K562 (cell line): ENCODE measurements at regions not wholly inside any gene's neighbourhood (a gene's known extent, or its start where the extent isn't known, plus 50 kb on each side); places are given as distances from the start of the nearest gene placed in this dataset.

ENCODE experiments used
- ATAC-seq: fragments of 200-7000 bp; cut with Tn5 transposase; 3 replicates; pipeline ENCODE4 v1.9.1; 2020; ENCODE audit warnings: moderate library complexity
- BruUV-seq: library from RNA; stranded (reverse); fragments of 400-500 nt; replicated peaks from 2 replicates; lab custom pipeline; 2021; lab: Mats Ljungman, UMichigan
- CTCF ChIA-PET: fragments of 300-600 bp; formaldehyde crosslinking; extraction: SDS; loops from one replicate; lab custom pipeline; 2021; ENCODE audit warnings: low intra/inter-chr PET ratio; lab: Yijun Ruan, JAX
- POLR2A ChIA-PET: fragments of 300-600, 350-650 bp; sonication (Branson Sonifier 250); formaldehyde crosslinking; extraction: SDS; loops from one replicate; lab custom pipeline; 2021; ENCODE audit warnings: antibody characterized with exemption, inconsistent platforms; lab: Yijun Ruan, JAX
- DNase-seq, 4 experiments: peaks; one replicate each; pipeline versions ENCODE4 v3.0.0 to v3.0.0-alpha.2; 2011 to 2018; ENCODE audit warnings: low spot score in 3 of 4, mixed read lengths in 3 of 4; ENCODE audit errors: extremely low read depth in 1 of 4
- FAIRE-seq: peaks from 2 replicates; lab custom pipeline; 2011; peaks lifted over from hg19 to GRCh38; lab: Jason Lieb, UNC
- H2AFZ ChIP-seq: 2 replicates; pipeline ENCODE4 v1.6.0; 2011; ENCODE audit warnings: low read depth, low read length, control low read depth, inconsistent platforms
- H3K27ac ChIP-seq: fragments of 200-600 bp; 3 replicates; pipeline ENCODE4 v1.8.0; 2011; ENCODE audit warnings: low read depth, mild to moderate bottlenecking, control low read depth, inconsistent platforms, low read length, moderate library complexity, mixed read lengths; ENCODE audit errors: extremely low read depth
- H3K27me3 ChIP-seq, 2 experiments: fragments of 300-600 bp in 1 of 2; 2 replicates in 1 of 2; 3 replicates in 1 of 2; pipeline versions ENCODE4 v1.6.0 to v1.8.0; 2011; ENCODE audit warnings: inconsistent platforms in 2 of 2, low read length in 2 of 2, mild to moderate bottlenecking in 1 of 2, mixed read lengths in 1 of 2, moderate library complexity in 1 of 2; ENCODE audit not compliant: control insufficient read depth in 2 of 2, insufficient read depth in 2 of 2
- H3K36me3 ChIP-seq: fragments of 300-600 bp; 3 replicates; pipeline ENCODE4 v1.8.0; 2011; ENCODE audit warnings: mild to moderate bottlenecking, low read length, inconsistent platforms; ENCODE audit not compliant: control insufficient read depth, insufficient read depth
- H3K4me1 ChIP-seq, 2 experiments: fragments of 200-600 bp in 1 of 2; replicated peaks in 1 of 2; 2 replicates in 1 of 2; 3 replicates in 1 of 2; pipeline versions ENCODE4 v1.5.1 to v1.8.0; 2011; ENCODE audit warnings: inconsistent platforms in 2 of 2, low read length in 2 of 2, mild to moderate bottlenecking in 1 of 2, mixed read lengths in 1 of 2, moderate library complexity in 1 of 2; ENCODE audit not compliant: control insufficient read depth in 2 of 2, insufficient read depth in 2 of 2
- H3K4me2 ChIP-seq: 2 replicates; pipeline ENCODE4 v1.6.1; 2011; ENCODE audit warnings: low read length, control low read depth, inconsistent platforms, mixed read lengths; ENCODE audit not compliant: insufficient read depth
- H3K4me3 ChIP-seq: fragments of 200-600 bp; sonication (generic), shearing (Covaris generic); 2 replicates; pipeline ENCODE4 v1.5.1; 2016; ENCODE audit warnings: control low read depth, inconsistent platforms
- H3K79me2 ChIP-seq: fragments of 200-600 bp; 3 replicates; pipeline ENCODE4 v1.8.0; 2011; ENCODE audit warnings: low read length, inconsistent platforms; ENCODE audit not compliant: control insufficient read depth, insufficient read depth
- H3K9ac ChIP-seq, 2 experiments: 2 replicates each; pipeline versions ENCODE4 v1.6.0 to v1.6.1; 2011; ENCODE audit warnings: low read depth in 2 of 2, low read length in 2 of 2, control low read depth in 1 of 2, inconsistent platforms in 1 of 2, mild to moderate bottlenecking in 1 of 2, mixed read lengths in 1 of 2; ENCODE audit not compliant: insufficient read depth in 1 of 2
- H3K9me1 ChIP-seq: one replicate; pipeline ENCODE4 v1.6.0; 2011; ENCODE audit warnings: inconsistent platforms, mild to moderate bottlenecking, low read length, moderate library complexity; ENCODE audit not compliant: control insufficient read depth, insufficient read depth
- H3K9me3 ChIP-seq: replicated peaks from 2 replicates; pipeline ENCODE4 v1.5.1; 2011; ENCODE audit warnings: low read depth, low read length, inconsistent platforms; ENCODE audit not compliant: control insufficient read depth, insufficient read depth
- H4K20me1 ChIP-seq: replicated peaks from 2 replicates; pipeline ENCODE4 v1.6.1; 2011; ENCODE audit warnings: low read length, inconsistent platforms, mixed read lengths; ENCODE audit not compliant: control insufficient read depth, insufficient read depth
- CBX1 ChIP-seq: sonication (generic); IDR thresholded peaks from 2 replicates; pipeline ENCODE4 v1.6.1; 2016; ENCODE audit warnings: antibody characterized with exemption, low read depth, mild to moderate bottlenecking
- CHD7 ChIP-seq: fragments of 200-600 bp; sonication (generic); IDR thresholded peaks from one replicate; pipeline ENCODE4 v1.6.1; 2012; ENCODE audit warnings: mild to moderate bottlenecking, low read depth, low read length, inconsistent platforms
- DIDO1 ChIP-seq: fragments of 450-650 bp; IDR thresholded peaks from 2 replicates; pipeline ENCODE4 v1.6.1; 2016; ENCODE audit warnings: low read depth, missing biosample characterization, missing genetic modification characterization
- FOXA3 ChIP-seq, 2 experiments: fragments of 450-650 bp in 1 of 2; sonication (generic) in 1 of 2; formaldehyde crosslinking; IDR thresholded peaks in 1 of 2; conservative IDR thresholded peaks in 1 of 2; 2 replicates each; pipeline versions ENCODE4 v1.4.0 to v1.8.0; 2020 to 2022; ENCODE audit warnings: mild to moderate bottlenecking in 2 of 2, missing genetic modification reagents in 1 of 2
- NFIC ChIP-seq: fragments of 450-650 bp; IDR thresholded peaks from 2 replicates; pipeline ENCODE4 v1.6.1; 2017; ENCODE audit warnings: mild to moderate bottlenecking, inconsistent platforms
- PYGO2 ChIP-seq: fragments of 450-650 bp; IDR thresholded peaks from 2 replicates; pipeline ENCODE4 v1.6.1; 2016; ENCODE audit warnings: mild to moderate bottlenecking, missing genetic modification characterization, moderate library complexity, missing compliant biosample characterization
- SMARCA4 ChIP-seq: fragments of 450-650 bp; IDR thresholded peaks from 2 replicates; pipeline ENCODE4 v1.6.1; 2016
- TCF7 ChIP-seq: sonication (generic); IDR thresholded peaks from 2 replicates; pipeline ENCODE4 v1.6.1; 2016; ENCODE audit warnings: antibody characterized with exemption, borderline replicate concordance
- TFAM ChIP-seq: fragments of 250-450 bp; sonication (Bioruptor Pico); conservative IDR thresholded peaks from 2 replicates; pipeline ENCODE4 v1.5.0; 2021; ENCODE audit warnings: mild to moderate bottlenecking, moderate library complexity
- ZNF12 ChIP-seq: sonication (generic); formaldehyde crosslinking; IDR thresholded peaks from 2 replicates; pipeline ENCODE4 v1.4.0; 2020; ENCODE audit warnings: mild to moderate bottlenecking, missing genetic modification reagents
- ZNF24 ChIP-seq: fragments of 450-650 bp; IDR thresholded peaks from 2 replicates; pipeline ENCODE4 v1.6.1; 2016
- ZNF766 ChIP-seq: fragments of 200-800 bp; sonication (Bioruptor generic); conservative IDR thresholded peaks from 2 replicates; pipeline ENCODE4 v1.6.1; 2016; ENCODE audit warnings: missing genetic modification characterization, missing compliant biosample characterization
- WGBS: fragments of 100-300 bp; shearing (Covaris generic); methylation state at CpG from one replicate; pipeline ENCODE4 v1.1.6; 2016; ENCODE audit warnings: low coverage, mixed read lengths; ENCODE audit not compliant: insufficient coverage; ENCODE audit errors: missing lambda C conversion rate; 5-methylcytosine and 5-hydroxymethylcytosine counted together
- in situ Hi-C: fragments of 300-500 bp; cut with MboI; formaldehyde crosslinking; loops from 4 replicates; pipeline ENCODE4 v1.15.0; 2018; ENCODE audit warnings: inconsistent platforms, mixed read lengths
- intact Hi-C: fragments of 100-400 bp; cut with micrococcal nuclease; formaldehyde crosslinking; loops from 2 replicates; pipeline ENCODE4 v1.14.2; 2022

- no peaks in the 10 kb centered on the region for H3K9me3 ChIP-seq
- H2AFZ ChIP-seq = no peak overlapping the region
- no peak for ATAC-seq
- FAIRE-seq = no peak
- H3K4me2 ChIP-seq = no peak overlapping the region
- no peaks in the 10 kb centered on the region for H3K79me2 ChIP-seq
- no peak overlapping the region for H3K4me3 ChIP-seq
- no peaks in the 10 kb centered on the region for H3K9me1 ChIP-seq
- no peak overlapping the region for H3K27ac ChIP-seq
- no peaks in the 10 kb centered on the region for H4K20me1 ChIP-seq
- CTCF ChIA-PET = no interaction called here
- no peak for DNase-seq
- 0% methylated on average over 1 of the region's 1 CpG for WGBS
- H3K9ac ChIP-seq = no peak overlapping the region
- no peaks in the 10 kb centered on the region for H3K27me3 ChIP-seq
- no peaks in the 10 kb centered on the region for H3K36me3 ChIP-seq
- BruUV-seq = no TSS peak
- POLR2A ChIA-PET = no interaction called here
- in situ Hi-C loops = no loop called here
- H3K4me1 ChIP-seq = no peaks in the 10 kb centered on the region
- intact Hi-C loops = no loop called here
- TF ChIP-seq FOXA3 (CRISPR knock-in tag; conservative IDR thresholded peaks at IDR 0.05 in 1 of 2, IDR thresholded peaks at IDR 0.05 in 1 of 2) (no peak), CBX1 (no peak), SMARCA4 (no peak), ZNF766 (CRISPR knock-in tag) (no peak), DIDO1 (no peak), ZNF24 (no peak), ZNF12 (CRISPR knock-in tag) (no peak), PYGO2 (tag) (no peak), CHD7 (no peak), TFAM (CRISPR knock-in tag) (no peak), TCF7 (no peak), NFIC (no peak)
These were observed 326.2 kb upstream of the SEMA6A start for GRCh38 chr5:116900793-116901192.
